DMS79 treated with DMSO at 0.1 percent for 48 hours (cell line): ENCODE measurements at regions not wholly inside any gene's neighbourhood (a gene's known extent, or its start where the extent isn't known, plus 50 kb on each side); places are given as distances from the start of the nearest gene placed in this dataset.

Experiments
- DNase-seq: peaks from one replicate; lab custom pipeline; 2025; lab: John Stamatoyannopoulos, UW

- DNase-seq, result no peak
Measured at GRCh38 chrX:20431486-20431885, 164.8 kb upstream of the RPS6KA3 start.

GRCh38 chrX:20427173-20427770 lies 160.6 kb upstream of the RPS6KA3 start:
- DNase-seq, result no peak

DNA sequence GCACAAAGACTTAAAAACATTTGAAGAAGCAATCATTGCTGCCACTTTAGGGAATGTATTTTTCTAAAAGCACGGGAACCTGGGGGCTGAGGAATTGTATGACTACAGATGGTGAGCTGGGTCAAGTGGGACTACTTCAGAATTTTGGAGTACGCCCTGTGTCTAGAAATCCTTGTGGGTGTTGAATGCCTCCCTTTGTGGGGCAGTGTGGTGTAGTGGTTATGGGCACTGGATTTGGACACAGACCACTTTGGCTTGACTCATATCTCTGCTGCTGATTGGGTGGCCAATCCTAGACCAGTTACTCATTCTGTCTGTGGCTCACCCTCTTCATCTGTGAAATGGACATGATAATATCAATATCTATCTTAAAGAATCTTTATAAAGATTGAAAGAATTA lies 155.0 kb upstream of the RPS6KA3 start:
- no peak for DNase-seq

GRCh38 chrX:20421275-20421674 lies 154.6 kb upstream of the RPS6KA3 start:
- DNase-seq, result no peak

GRCh38 chrX:20420058-20420457 lies 153.3 kb upstream of the RPS6KA3 start:
- no peak for DNase-seq

DNA sequence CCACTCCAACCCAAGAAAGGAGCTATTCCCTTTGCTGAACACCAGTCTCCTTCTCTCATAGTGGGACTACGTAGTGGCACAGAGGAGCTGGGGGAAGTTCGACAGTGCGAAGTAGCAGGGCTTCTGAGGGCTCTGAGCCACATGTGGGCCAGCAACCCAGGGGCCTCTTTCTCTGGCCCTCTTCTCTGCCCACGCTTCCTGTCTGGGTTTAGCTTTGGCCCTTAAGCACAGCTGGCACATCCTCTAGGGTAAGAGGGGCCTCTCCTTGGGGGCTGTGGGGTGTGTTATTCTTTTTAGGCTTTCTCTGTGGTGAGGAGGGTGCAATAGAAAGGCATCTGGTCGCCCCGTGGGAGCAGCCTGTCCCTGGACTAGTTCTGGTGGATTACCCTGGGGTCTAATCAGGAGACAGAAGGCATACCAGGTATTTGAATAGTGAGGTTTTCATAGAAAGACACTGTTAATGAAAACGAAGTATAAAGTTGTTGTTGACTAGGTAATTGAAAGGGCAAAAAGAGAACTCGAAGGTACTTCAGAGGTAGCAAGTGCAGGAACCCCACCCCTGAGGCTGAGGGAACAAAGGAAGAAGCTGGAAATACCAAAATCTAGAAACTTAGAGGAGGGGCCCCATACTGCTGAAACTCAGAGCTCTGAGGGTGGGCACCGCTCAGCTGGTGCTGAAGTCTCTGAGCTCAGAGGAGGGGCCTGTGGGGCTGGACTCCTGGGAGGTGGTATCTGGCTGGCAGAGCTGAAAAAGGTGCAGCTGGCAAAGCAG lies 151.9 kb upstream of the RPS6KA3 start:
- no peak for DNase-seq

DNA sequence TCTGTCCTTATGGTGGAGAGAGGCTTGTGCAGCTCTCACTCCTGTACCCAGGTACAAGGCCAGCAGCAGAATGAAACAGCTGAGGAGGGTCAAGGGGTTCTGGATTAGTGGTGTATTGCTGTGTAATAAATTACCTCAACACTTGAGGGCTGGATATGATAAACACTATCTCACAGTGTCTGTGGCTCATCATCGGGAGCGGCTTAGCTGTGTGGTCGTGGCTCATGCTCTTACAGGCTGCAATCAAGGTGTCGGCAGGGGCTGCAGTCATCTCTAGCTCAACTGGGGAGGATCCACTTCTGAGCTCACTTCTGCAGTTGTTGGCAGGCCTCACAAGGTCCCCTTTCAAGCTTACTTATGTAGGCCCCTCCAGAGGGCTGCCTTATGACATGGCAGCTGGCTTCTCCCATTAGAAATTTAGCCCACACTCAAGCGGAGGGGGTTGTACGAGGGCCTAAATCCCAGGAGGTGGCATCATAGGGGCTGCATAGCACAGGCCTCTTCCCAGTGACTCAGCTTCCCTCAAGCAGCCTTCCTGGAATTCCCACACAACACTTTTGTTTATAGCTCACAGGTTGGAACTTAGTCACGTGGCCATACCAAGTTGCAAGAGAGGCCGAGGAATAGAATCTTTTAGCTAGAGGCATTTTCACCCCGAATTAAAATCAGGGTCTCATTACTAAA lies 148.2 kb upstream of the RPS6KA3 start:
- no peak for DNase-seq

GRCh38 chrX:20414066-20414465 lies 147.4 kb upstream of the RPS6KA3 start:
- DNase-seq, result no peak

DNA sequence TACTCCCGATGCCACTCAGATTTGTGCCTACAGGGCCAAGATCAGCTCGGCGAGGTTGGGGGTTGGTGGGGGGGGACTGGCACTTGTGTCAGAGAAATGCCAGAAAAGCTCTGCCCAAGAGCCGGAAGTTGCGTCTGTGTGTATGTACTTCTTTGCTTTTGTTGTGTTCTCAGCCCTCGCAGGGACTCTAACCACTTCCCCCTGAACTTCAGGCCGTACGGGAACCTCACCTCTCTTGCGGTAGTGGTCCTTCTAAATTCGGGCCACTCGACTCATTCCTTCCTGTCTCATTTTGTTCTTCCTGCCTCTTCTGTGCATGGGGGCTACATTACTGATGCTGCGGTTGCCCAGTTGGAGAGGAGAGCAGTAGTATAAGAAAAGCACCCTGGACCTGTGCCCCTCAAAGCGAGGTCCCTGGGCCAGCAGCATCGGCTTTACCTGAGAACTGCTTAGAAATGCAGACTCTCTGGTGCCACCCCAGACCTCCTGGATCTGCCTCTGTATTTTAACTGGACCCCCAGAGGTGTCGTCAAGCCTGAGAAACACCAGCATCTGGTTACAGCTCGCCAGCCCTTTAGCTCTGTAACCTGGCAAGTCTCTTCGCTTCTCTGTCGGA lies 146.3 kb upstream of the RPS6KA3 start:
- no peak for DNase-seq

DNA sequence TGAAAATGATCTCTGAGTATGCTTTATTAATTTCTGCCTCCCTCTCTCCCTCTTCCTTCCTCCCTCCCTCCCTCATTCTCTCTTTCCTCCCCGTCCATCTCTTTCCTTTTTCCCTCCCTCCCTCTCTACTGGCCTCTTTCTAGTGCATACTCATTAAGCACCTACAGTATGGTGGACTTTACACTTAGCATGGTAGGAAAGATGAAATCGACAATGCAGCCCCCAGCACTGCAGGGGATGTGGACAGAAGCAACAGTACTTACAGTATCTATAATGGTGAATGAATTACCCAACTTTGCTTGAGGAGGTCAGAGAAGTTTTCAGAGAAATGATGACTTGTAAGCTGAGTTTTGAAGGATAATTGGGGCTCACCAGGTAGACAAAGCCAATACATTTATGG lies 143.8 kb upstream of the RPS6KA3 start:
- no peak for DNase-seq

- DNase-seq, result no peak
Measured at GRCh38 chrX:20409991-20410390, 143.3 kb upstream of the RPS6KA3 start.

GRCh38 chrX:20402956-20403355 lies 136.2 kb upstream of the RPS6KA3 start:
- no peak for DNase-seq

GRCh38 chrX:20399728-20400414 lies 133.2 kb upstream of the RPS6KA3 start:
- DNase-seq, result no peak

GRCh38 chrX:20397587-20397986 lies 130.9 kb upstream of the RPS6KA3 start:
- DNase-seq, result no peak

GRCh38 chrX:20394451-20394850 lies 127.7 kb upstream of the RPS6KA3 start:
- no peak for DNase-seq

DNA sequence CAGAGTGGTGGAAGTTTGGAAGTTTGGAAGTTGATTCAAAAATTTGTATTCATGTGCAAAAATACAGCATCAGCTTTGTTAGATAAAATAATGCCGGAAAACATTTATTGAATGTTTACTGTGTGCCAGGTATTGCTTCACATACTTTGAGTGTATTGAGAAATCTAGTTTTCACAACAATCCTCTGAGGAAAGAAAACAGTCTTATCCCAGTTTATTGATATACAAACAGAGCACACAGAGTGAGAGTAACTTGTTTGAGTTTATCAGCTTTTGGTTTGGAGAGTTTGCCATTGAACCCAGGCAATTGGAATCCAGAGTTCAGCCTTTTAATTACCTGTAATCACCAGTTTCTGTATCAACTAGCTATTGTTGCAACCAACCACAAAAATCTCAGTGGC lies 127.2 kb upstream of the RPS6KA3 start:
- no peak for DNase-seq

DNA sequence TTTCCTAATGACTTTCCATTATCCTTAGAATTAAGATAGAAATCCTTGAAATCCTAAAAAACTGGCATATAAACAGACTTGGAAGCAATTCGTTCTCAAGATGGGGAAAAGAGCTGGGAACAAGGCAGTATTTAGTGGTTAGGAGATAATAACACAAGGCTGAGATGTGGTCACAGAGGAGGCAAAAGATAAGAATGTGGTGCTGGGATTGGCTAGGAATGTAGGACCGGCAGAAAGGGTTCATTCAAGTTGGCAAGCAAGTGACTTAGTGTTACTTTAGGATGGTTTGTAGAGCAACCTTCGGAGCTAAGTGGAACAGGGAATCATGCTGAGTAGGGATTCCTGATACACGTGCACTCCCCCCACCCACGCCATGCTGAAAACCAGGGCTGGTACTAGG lies 121.9 kb upstream of the RPS6KA3 start:
- no peak for DNase-seq

- no peak for DNase-seq
Measured at GRCh38 chrX:20383477-20383876, 116.8 kb upstream of the RPS6KA3 start.

DNA sequence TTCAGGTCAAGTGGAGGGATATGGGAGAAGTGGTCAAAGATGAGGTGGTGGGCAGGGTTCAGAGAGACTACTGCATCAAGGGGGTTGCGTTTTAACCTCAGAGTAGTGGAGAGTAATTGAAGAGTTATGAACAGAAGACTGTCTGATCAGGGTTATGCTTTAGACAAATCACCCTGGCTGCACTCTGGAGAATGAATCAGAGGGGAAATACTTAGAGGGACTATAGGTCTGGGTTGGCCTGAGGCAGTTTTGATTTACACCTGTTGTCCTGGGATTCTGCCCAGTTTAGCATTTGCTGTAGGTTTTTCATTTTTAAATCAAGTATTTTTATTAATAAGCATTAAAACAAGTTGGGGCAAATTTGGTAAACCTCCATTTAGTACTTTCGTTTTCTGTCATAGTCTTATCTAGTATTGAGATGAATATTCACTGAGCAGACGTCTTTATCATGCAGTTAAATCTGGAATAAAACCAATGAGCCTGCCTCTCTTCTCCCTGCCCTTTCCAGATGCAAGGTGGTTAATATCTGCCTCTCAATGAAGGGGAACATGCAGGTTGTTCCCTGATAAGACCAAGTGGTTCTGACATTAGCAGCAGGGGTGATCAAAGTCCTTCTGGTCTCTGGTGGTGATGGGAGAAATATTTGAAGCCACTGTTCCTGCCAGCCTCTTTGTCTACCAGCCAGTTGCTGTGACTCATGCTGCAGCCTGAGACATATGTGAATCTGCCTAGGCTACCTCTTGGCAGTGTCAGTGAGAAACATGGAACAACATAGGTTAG lies 116.0 kb upstream of the RPS6KA3 start:
- no peak for DNase-seq

DNA sequence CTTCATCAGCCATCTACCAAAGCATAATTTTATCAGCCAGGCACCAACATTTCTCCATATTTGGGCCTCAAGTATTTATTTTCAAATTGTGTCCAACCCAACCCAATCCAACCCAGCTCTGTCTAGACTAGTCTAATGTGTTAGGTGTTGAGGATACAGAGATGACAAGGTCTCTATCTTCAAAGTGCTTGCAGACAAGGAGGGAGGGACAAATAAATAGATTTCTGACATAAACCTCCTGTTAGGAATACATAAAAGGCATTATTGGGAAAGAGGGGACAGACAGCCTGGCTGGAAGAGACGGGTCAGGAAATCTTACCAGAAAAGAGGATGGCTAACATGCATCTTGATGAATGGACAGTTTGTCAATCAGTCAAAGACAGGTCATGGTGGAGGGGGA lies 115.4 kb upstream of the RPS6KA3 start:
- no peak for DNase-seq

GRCh38 chrX:20378233-20378920 lies 111.7 kb upstream of the RPS6KA3 start:
- no peak for DNase-seq
